Iris pigment epithelial cell (primary cell): ENCODE measurements at regions not wholly inside any gene's neighbourhood (a gene's known extent, or its start where the extent isn't known, plus 50 kb on each side); places are given as distances from the start of the nearest gene placed in this dataset.
"Not testable (repeated sequence)": the region's sequence is repeated elsewhere in the genome, so short reads cannot be mapped to it uniquely, and the experiment has no call there.

Source experiments
- DNase-seq: peaks from one replicate; pipeline ENCODE4 v3.0.0-alpha.2; 2011; ENCODE audit warnings: low read depth

DNA sequence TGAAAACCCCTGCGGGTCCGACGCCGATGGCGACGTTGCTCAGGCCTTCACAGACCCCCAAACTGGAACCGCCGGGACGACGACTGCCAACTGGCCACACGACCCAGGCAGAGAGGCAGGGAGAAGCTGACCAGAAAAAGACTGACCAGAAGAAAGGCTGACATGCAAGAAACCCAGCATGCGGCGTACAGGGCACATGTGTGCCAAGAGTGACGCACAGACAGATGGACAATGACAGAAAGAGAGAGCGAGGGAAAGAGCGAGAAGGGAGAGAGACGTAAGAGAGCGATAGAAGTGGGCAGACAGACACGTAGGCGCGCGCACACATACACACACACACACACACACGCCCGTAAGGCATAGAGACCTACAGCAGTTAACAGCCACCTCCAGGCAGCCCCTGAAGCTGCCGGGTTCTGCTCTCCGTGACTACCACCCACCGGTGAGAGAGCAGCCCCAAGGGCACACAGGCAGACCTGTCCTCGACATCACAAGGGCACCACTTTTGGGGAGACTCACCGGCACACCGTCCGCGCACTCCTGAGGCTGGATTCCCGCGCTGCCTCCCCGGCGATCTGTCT lies 67.2 kb upstream of the ZNF527 start:
- DNase-seq: no peak

DNA sequence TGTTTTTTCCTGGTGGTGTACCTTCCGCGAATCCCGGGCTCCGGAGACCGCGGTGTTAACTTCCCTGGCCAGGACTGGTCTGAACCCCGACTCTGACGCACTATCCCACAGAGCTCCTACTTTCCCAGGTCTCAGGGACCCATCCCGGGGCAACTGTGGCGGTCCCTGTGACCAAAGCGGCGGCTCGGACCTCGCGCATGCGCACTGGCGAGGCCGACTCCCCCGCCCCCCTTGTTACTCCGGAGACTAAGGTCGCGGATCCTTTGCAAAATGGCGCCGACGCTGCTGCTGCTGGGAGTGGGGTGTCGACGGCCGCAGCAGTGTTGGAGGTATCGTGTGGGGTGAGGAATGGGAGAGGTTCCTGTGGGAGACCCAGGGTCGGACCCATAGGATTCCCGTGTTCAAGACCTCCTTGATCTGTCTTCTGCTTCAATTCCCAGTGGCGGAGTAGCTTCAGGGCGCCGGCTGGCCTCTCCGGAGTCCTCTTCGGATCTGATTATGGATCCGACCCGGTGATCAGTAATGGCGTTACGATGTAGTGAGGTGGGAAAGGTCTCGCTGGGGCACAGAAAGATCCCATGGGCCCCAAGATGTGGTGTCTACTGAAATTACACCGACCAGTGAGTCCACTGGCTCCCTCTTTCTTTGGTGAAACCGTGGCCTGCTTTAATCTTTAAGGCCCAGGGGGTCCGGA lies 66.6 kb upstream of the ZNF527 start:
- no peak for DNase-seq

DNA sequence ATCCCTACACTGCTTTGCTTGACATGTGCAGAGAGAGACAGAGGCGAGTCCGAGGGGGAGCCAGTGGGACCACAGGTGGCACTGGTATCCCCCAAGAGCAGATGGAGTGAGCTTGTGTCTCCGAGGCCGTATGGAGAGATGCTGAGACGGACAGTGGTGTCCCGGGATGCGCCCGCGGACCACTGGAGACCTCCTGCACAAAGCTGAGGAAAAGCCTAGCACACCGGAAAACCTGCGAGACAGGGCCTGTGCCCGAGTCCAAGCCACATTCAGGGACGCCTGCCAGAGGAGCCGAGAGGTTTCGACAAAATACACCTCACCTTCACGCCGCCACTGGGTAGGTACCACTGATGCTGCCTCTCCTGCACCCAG lies 66.0 kb upstream of the ZNF527 start:
- no peak for DNase-seq

- DNase-seq: no peak
Observed at GRCh38 chr19:37306383-37306963, 64.4 kb upstream of the ZNF527 start.

DNA sequence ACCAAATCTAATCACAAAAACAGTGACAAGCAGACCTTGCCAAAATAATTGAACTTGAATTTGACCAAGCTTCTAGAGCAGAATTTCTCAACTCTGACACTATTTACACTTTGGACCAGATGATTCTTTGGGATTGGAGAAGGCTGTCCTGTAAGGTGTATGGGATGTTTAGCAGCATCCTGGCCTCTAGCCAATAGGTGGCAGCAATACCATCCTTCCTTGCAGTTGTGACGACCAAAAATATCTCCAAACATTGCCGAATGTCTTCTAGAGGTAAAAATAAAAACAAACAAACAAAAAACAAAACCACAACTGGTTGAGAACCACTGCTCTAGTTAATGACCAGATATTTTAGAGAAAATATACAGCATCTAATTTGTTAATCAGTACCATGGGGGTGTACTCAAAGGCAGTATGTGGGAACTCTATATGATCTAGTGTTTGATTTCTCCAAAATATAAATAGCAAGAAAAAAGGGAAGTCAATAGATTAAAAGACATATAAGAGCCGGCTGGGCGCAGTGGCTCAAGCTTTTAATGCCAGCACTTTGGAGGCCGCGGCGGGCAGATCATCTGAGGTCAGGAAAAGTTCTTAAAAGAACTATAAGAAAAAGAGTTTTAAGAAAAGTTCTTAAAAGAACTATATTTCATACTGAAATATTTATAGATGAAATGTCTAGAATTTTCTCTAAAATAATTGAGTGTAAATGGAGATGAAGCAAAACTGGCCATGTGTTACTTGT lies 60.9 kb upstream of the ZNF527 start:
- DNase-seq: no peak

DNA sequence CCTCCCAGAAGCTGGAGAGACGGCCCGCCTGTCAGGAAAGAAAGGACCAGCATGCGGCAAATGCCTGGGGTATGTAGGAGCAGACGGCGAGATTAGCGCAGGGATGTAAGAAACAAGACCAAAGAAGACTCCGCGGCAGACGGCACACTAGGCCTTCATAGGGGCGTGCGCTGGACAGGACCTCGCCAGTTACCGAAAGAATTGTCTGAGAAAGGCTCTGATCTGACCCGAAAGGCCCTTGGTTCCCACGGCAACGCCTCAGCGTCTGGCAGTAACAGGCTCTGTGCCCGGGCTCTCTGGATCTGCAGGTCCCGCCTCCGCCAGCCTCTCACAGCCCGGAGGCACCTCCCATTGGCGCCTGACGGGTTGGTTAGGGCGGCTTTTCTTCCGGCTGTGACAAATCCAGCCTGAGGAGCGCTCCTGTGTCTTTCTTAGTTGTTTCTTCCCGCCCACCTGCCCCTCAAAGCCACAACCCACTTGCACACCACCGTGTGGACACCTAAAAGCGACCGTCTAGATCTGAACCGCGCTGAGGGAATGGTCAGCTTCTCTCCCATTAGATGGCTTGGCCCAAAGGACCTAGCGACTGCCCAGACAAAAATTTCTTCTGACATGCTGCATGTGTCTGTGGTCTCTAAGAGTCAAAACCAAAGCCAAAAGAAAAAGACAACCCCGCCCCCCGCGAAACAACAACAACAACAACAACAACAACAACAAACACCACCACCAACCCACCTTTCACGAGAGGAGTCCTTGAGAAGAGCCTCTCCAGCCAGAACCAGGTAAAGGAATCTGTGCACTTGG lies 58.2 kb upstream of the ZNF527 start:
- DNase-seq: peak; percentile 68

DNA sequence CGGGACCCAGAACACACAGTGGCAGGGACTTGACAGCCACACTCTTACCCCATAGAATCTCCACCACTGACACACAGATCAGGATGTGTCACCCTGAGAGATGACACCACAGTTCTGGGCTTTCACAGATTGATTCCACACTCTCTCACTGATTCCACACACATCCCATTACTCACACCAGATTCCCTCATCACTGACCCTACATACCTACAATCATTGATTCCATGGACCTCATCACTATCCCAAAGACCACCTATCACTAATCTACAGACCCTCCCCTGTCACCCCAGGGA lies 57.6 kb upstream of the ZNF527 start:
- DNase-seq: no peak

GRCh38 chr19:37317403-37318209 lies 53.3 kb upstream of the ZNF527 start:
- peak; percentile 100 for DNase-seq

DNA sequence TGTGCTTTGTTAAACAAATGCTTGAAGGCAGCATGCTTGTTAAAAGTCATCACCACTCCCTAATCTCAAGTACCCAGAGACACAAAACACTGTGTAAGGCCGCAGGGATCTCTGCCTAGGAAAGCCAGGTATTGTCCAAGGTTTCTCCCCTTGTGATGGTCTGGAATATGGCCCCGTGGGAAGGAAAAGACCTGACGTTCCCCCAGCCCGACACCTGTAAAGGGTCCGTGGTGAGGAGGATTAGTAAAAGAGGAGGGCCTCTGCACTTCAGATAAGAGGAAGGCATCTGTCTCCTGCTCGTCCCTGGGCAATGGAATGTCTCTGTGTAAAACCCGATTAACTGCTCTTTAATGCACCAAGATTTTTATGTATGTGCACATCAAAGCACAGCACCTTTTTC lies 49.9 kb upstream of the ZNF527 start:
- DNase-seq: not testable (repeated sequence)
